ENCODE measurements at regions not wholly inside any gene's neighbourhood (a gene's known extent, or its start where the extent isn't known, plus 50 kb on each side); places are given as distances from the start of the nearest gene placed in this dataset.

DNA sequence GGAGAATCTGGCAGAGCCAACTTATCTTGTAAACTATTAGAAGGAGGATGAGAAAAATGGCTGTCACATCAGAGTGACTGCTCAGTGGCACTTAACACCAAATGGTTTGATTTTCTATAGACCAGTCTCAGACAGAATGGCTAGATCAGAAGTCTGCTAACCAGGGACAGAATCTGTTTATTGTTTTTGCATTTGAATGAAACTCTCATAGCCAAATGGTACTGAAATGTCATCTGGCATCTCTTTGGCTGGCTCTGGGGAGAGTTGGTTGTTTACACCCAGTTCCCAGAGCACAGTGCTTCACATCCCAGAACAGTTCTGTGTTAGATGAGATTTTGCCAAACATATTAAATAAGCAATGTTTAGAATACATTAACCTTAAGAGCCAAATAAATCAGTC lies 106.6 kb upstream of the HMHB1 start:
- TF ChIP-seq CTCF (optimal IDR thresholded peaks at IDR 0.05 in 1 of 3, IDR thresholded peaks at IDR 0.05 in 1 of 3, conservative IDR thresholded peaks at IDR 0.05 in 1 of 3; ENCODE audit: extremely low read depth in 1 of 3, insufficient read depth in 2 of 3, low read length in 3 of 3) (no peak), EZH2 (IDR thresholded peaks at IDR 0.05; ENCODE audit: low read length) (no peak)
- Histone ChIP-seq H3K36me3 (ENCODE audit: control insufficient read depth in 2 of 2, extremely low read depth in 1 of 2, insufficient read depth in 2 of 2, low read length in 2 of 2) (no peaks in the 10 kb centered on the region), H3K4me3 (ENCODE audit: control insufficient read depth in 2 of 3, extremely low read depth in 1 of 3, insufficient read depth in 2 of 3, low read depth in 1 of 3, low read length in 3 of 3) (no peak overlapping the region), H3K27me3 (ENCODE audit: control insufficient read depth, extremely low read depth, insufficient read depth, low read length) (no peaks in the 10 kb centered on the region), H3K9me3 (ENCODE audit: control insufficient read depth, low read depth, low read length) (no peaks in the 10 kb centered on the region), H4K20me1 (ENCODE audit: control insufficient read depth, extremely low read depth, insufficient read depth, low read length) (no peaks in the 10 kb centered on the region), H2AFZ (ENCODE audit: control insufficient read depth, low read length) (no peak overlapping the region), H3K79me2 (ENCODE audit: control insufficient read depth, insufficient read depth, low read length) (no peaks in the 10 kb centered on the region), H3K9me1 (ENCODE audit: control insufficient read depth, extremely low read depth, insufficient read depth, low read length) (no peaks in the 10 kb centered on the region), H3K4me2 (ENCODE audit: control insufficient read depth, extremely low read depth, insufficient read depth, low read depth, low read length) (no peak overlapping the region), H3K9ac (ENCODE audit: control insufficient read depth, extremely low read depth, insufficient read depth, low read length) (no peak overlapping the region), H3K4me1 (ENCODE audit: control insufficient read depth, extremely low read depth, insufficient read depth, low read length) (no peaks in the 10 kb centered on the region), H3K27ac (ENCODE audit: control insufficient read depth, insufficient read depth, low read length) (no peak overlapping the region)
- FAIRE-seq (no peak), DNase-seq (ENCODE audit: low read depth, low spot score) (no peak)
- dilution Hi-C loops (cut with MboI; ENCODE audit: extremely low pct_ligation_motif_present, low sequenced_read_pairs), result no loop called here

- H3K4me2 ChIP-seq (ENCODE audit: control insufficient read depth, extremely low read depth, insufficient read depth, low read depth, low read length), result no peak overlapping the region
- no peaks in the 10 kb centered on the region for H3K9me3 ChIP-seq (ENCODE audit: control insufficient read depth, low read depth, low read length)
- no peak overlapping the region for H3K4me3 ChIP-seq (ENCODE audit: control insufficient read depth in 2 of 3, extremely low read depth in 1 of 3, insufficient read depth in 2 of 3, low read depth in 1 of 3, low read length in 3 of 3)
- no peaks in the 10 kb centered on the region for H3K9me1 ChIP-seq (ENCODE audit: control insufficient read depth, extremely low read depth, insufficient read depth, low read length)
- H3K27me3 ChIP-seq (ENCODE audit: control insufficient read depth, extremely low read depth, insufficient read depth, low read length), result no peaks in the 10 kb centered on the region
- H2AFZ ChIP-seq (ENCODE audit: control insufficient read depth, low read length), result no peak overlapping the region
- no peak overlapping the region for H3K9ac ChIP-seq (ENCODE audit: control insufficient read depth, extremely low read depth, insufficient read depth, low read length)
- H3K27ac ChIP-seq (ENCODE audit: control insufficient read depth, insufficient read depth, low read length), result no peak overlapping the region
- FAIRE-seq, result no peak
- no peaks in the 10 kb centered on the region for H4K20me1 ChIP-seq (ENCODE audit: control insufficient read depth, extremely low read depth, insufficient read depth, low read length)
- DNase-seq (ENCODE audit: low read depth, low spot score), result no peak
- TF ChIP-seq EZH2 (IDR thresholded peaks at IDR 0.05; ENCODE audit: low read length), result no peak
- TF ChIP-seq CTCF (optimal IDR thresholded peaks at IDR 0.05 in 1 of 3, IDR thresholded peaks at IDR 0.05 in 1 of 3, conservative IDR thresholded peaks at IDR 0.05 in 1 of 3; ENCODE audit: extremely low read depth in 1 of 3, insufficient read depth in 2 of 3, low read length in 3 of 3), result no peak
- no peaks in the 10 kb centered on the region for H3K36me3 ChIP-seq (ENCODE audit: control insufficient read depth in 2 of 2, extremely low read depth in 1 of 2, insufficient read depth in 2 of 2, low read length in 2 of 2)
- no peaks in the 10 kb centered on the region for H3K4me1 ChIP-seq (ENCODE audit: control insufficient read depth, extremely low read depth, insufficient read depth, low read length)
- dilution Hi-C loops (cut with MboI; ENCODE audit: extremely low pct_ligation_motif_present, low sequenced_read_pairs), result no loop called here
- H3K79me2 ChIP-seq (ENCODE audit: control insufficient read depth, insufficient read depth, low read length), result no peaks in the 10 kb centered on the region
Observed at GRCh38 chr5:143703659-143704058, 108.3 kb upstream of the HMHB1 start.
